ENCODE measurements at regions not wholly inside any gene's neighbourhood (a gene's known extent, or its start where the extent isn't known, plus 50 kb on each side); places are given as distances from the start of the nearest gene placed in this dataset.

- TF ChIP-seq, protein P1, sequence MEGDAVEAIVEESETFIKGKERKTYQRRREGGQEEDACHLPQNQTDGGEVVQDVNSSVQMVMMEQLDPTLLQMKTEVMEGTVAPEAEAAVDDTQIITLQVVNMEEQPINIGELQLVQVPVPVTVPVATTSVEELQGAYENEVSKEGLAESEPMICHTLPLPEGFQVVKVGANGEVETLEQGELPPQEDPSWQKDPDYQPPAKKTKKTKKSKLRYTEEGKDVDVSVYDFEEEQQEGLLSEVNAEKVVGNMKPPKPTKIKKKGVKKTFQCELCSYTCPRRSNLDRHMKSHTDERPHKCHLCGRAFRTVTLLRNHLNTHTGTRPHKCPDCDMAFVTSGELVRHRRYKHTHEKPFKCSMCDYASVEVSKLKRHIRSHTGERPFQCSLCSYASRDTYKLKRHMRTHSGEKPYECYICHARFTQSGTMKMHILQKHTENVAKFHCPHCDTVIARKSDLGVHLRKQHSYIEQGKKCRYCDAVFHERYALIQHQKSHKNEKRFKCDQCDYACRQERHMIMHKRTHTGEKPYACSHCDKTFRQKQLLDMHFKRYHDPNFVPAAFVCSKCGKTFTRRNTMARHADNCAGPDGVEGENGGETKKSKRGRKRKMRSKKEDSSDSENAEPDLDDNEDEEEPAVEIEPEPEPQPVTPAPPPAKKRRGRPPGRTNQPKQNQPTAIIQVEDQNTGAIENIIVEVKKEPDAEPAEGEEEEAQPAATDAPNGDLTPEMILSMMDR (IDR thresholded peaks at IDR 0.05): no peak
- TF ChIP-seq POLR2A (IDR thresholded peaks at IDR 0.05): peak in 1 of 2 donors; percentile 24
These were observed 231.1 kb downstream of the ARHGAP12 start for GRCh38 chr10:31697271-31698180.

All from gastroesophageal sphincter (tissue), 3 donors.